SK-N-MC (cell line): ENCODE measurements at regions not wholly inside any gene's neighbourhood (a gene's known extent, or its start where the extent isn't known, plus 50 kb on each side); places are given as distances from the start of the nearest gene placed in this dataset.

Source experiments
- EZH2 ChIP-seq: fragments of 200-600 bp; sonication (generic); IDR thresholded peaks from one replicate; pipeline ENCODE4 v1.6.1; 2017; ENCODE audit warnings: antibody characterized with exemption
- POLR2AphosphoS5 ChIP-seq: IDR thresholded peaks from 2 replicates; pipeline ENCODE4 v1.6.1; 2012; ENCODE audit warnings: mild to moderate bottlenecking, low read depth, low read length, borderline replicate concordance

DNA sequence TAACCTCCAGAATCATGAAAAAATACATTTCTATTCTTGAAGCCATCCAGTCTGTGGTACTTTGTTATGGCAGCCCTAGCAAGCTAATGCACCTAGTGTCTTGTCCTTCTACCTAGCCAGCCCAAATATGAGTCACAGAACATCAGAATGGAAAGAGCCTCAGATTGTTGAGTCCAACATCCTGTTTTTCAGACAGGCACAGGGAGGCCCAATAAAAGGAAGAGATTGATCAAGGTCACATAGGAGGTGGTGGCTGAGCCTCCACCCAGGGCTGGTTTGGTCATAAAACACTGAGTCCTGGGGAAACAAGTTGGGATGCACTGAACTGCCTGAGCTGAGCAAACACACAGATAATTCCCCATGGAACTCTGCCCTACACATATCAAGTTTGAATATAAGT is 195.5 kb downstream of the TTC32 start:
- no peak for TF ChIP-seq POLR2AphosphoS5
- TF ChIP-seq EZH2, result no peak
